GM12875 (cell line): ENCODE measurements at regions not wholly inside any gene's neighbourhood (a gene's known extent, or its start where the extent isn't known, plus 50 kb on each side); places are given as distances from the start of the nearest gene placed in this dataset.

ENCODE experiments used
- H3K4me3 ChIP-seq: one replicate; pipeline ENCODE4 v1.5.1; 2011; ENCODE audit warnings: low read depth, low read length, control low read depth
- CTCF ChIP-seq: IDR thresholded peaks from 2 replicates; pipeline ENCODE4 v1.5.1; 2011; ENCODE audit warnings: low read depth, mild to moderate bottlenecking, control low read depth, inconsistent platforms, low read length, moderate library complexity, borderline replicate concordance; ENCODE audit not compliant: insufficient read depth

- no peak overlapping the region for H3K4me3 ChIP-seq
- TF ChIP-seq CTCF, result no peak
These were observed 1021.7 kb downstream of the GALC start for GRCh38 chr14:86971292-86971691.

GRCh38 chr14:86961106-86961716 is 1031.8 kb downstream of the GALC start:
- peak; percentile 57; the same call in 1 of the 2 replicates for TF ChIP-seq CTCF
- no peak overlapping the region for H3K4me3 ChIP-seq

- no peak for TF ChIP-seq CTCF
- H3K4me3 ChIP-seq, result no peak overlapping the region
These were observed 1037.1 kb downstream of the GALC start for GRCh38 chr14:86955771-86956354.

GRCh38 chr14:86954623-86955022 is 1038.4 kb downstream of the GALC start:
- no peak for TF ChIP-seq CTCF
- H3K4me3 ChIP-seq, result no peak overlapping the region

- TF ChIP-seq CTCF, result no peak
- H3K4me3 ChIP-seq, result no peak overlapping the region
These were observed 1046.5 kb downstream of the GALC start for GRCh38 chr14:86946446-86946845.

GRCh38 chr14:86944434-86944833 is 1048.5 kb downstream of the GALC start:
- no peak overlapping the region for H3K4me3 ChIP-seq
- no peak for TF ChIP-seq CTCF
